H1 (cell line): ENCODE measurements at regions not wholly inside any gene's neighbourhood (a gene's known extent, or its start where the extent isn't known, plus 50 kb on each side); places are given as distances from the start of the nearest gene placed in this dataset.

Experiments
- CTCF ChIA-PET: fragments of 300-600 bp; sonication (Branson Sonifier 250); formaldehyde crosslinking; loops from one replicate; lab custom pipeline; 2021; ENCODE audit not compliant: partially characterized antibody; lab: Charles Lee
- POLR2A ChIA-PET: fragments of 300-600 bp; sonication (Branson Sonifier 250); formaldehyde crosslinking; loops from one replicate; lab custom pipeline; 2021; ENCODE audit warnings: inconsistent platforms; ENCODE audit not compliant: partially characterized antibody; lab: Charles Lee
- DNase-seq, 2 experiments: peaks; one replicate each; pipeline versions ENCODE4 v3.0.0 to v3.0.0-alpha.2; 2010 to 2022; ENCODE audit warnings: low spot score in 2 of 2, low read depth in 1 of 2, mixed read lengths in 1 of 2
- FAIRE-seq: peaks from 2 replicates; lab custom pipeline; 2011; peaks lifted over from hg19 to GRCh38; lab: Jason Lieb, UNC
- H2AFZ ChIP-seq: 2 replicates; pipeline ENCODE4 v1.8.1; 2012; ENCODE audit warnings: low read length, inconsistent platforms
- H2AK5ac ChIP-seq: 2 replicates; pipeline ENCODE4 v1.6.1; 2013; ENCODE audit warnings: low read depth, low read length
- H2BK120ac ChIP-seq: replicated peaks from 2 replicates; pipeline ENCODE3; 2013; ENCODE audit warnings: low read depth, low read length, inconsistent platforms
- H2BK12ac ChIP-seq: 2 replicates; pipeline ENCODE4 v1.6.1; 2013; ENCODE audit warnings: low read depth, low read length
- H2BK15ac ChIP-seq: 2 replicates; pipeline ENCODE4 v1.6.1; 2013; ENCODE audit warnings: low read length
- H2BK20ac ChIP-seq: 2 replicates; pipeline ENCODE4 v1.6.1; 2013; ENCODE audit warnings: low read length
- H2BK5ac ChIP-seq: 2 replicates; pipeline ENCODE4 v1.6.1; 2013; ENCODE audit warnings: low read depth, low read length
- H3K14ac ChIP-seq: 2 replicates; pipeline ENCODE4 v1.6.1; 2013; ENCODE audit warnings: inconsistent platforms; ENCODE audit not compliant: insufficient read length
- H3K18ac ChIP-seq: 2 replicates; pipeline ENCODE4 v1.6.1; 2013; ENCODE audit warnings: low read length; ENCODE audit errors: extremely low read depth
- H3K23ac ChIP-seq: 2 replicates; pipeline ENCODE4 v1.6.1; 2013; ENCODE audit warnings: inconsistent platforms; ENCODE audit not compliant: insufficient read length
- H3K23me2 ChIP-seq: 2 replicates; pipeline ENCODE4 v1.6.1; 2013; ENCODE audit warnings: low read depth, low read length
- H3K27ac ChIP-seq: 2 replicates; pipeline ENCODE4 v1.6.1; 2011; ENCODE audit warnings: low read depth, low read length, inconsistent platforms
- H3K27me3 ChIP-seq, 4 experiments: replicated peaks in 1 of 4; 1 replicate in 1 of 4; 2 replicates in 3 of 4; pipeline versions ENCODE4 v1.6.1 to v1.8.1; 2011 to 2013; ENCODE audit warnings: low read length in 3 of 4, mild to moderate bottlenecking in 3 of 4, inconsistent platforms in 2 of 4, mixed read lengths in 2 of 4, moderate library complexity in 1 of 4; ENCODE audit not compliant: control insufficient read depth in 3 of 4, insufficient read depth in 3 of 4; ENCODE audit errors: extremely low read depth in 1 of 4
- H3K36me3 ChIP-seq, 4 experiments: 2 replicates each; pipeline versions ENCODE4 v1.6.1 to v1.8.1; 2011 to 2013; ENCODE audit warnings: mild to moderate bottlenecking in 4 of 4, low read length in 3 of 4, moderate library complexity in 2 of 4, control low read depth in 1 of 4, inconsistent platforms in 1 of 4; ENCODE audit not compliant: insufficient read depth in 4 of 4, control insufficient read depth in 2 of 4
- H3K4ac ChIP-seq: replicated peaks from 2 replicates; pipeline ENCODE3; 2013; ENCODE audit warnings: low read length, low read depth, mixed read lengths, inconsistent platforms; ENCODE audit not compliant: insufficient read length
- H3K4me1 ChIP-seq, 4 experiments: replicated peaks in 1 of 4; 1 replicate in 1 of 4; 2 replicates in 3 of 4; pipeline versions ENCODE4 v1.6.1 to v1.8.1; 2011 to 2013; ENCODE audit warnings: low read length in 3 of 4, inconsistent platforms in 2 of 4, mixed read lengths in 1 of 4; ENCODE audit not compliant: insufficient read depth in 4 of 4, control insufficient read depth in 3 of 4
- H3K4me2 ChIP-seq, 2 experiments: 2 replicates each; pipeline versions ENCODE4 v1.6.1 to v1.8.1; 2011 to 2013; ENCODE audit warnings: low read depth in 2 of 2, low read length in 2 of 2, control low read depth in 1 of 2, inconsistent platforms in 1 of 2, mild to moderate bottlenecking in 1 of 2; ENCODE audit not compliant: insufficient read depth in 1 of 2
- H3K4me3 ChIP-seq, 4 experiments: fragments of 200-600, 300-600 bp in 1 of 4; sonication (generic), shearing (Covaris generic), sonication (Bioruptor Twin) in 1 of 4; 2 replicates each; pipeline versions ENCODE4 v1.5.1 to v1.8.1; 2011 to 2016; ENCODE audit warnings: low read length in 4 of 4, low read depth in 3 of 4, control low read depth in 2 of 4, inconsistent platforms in 2 of 4, mild to moderate bottlenecking in 2 of 4, mixed read lengths in 1 of 4, moderate library complexity in 1 of 4; ENCODE audit not compliant: insufficient read depth in 2 of 4; ENCODE audit errors: extremely low read depth in 1 of 4
- H3K56ac ChIP-seq: replicated peaks from 2 replicates; pipeline ENCODE3; 2013; ENCODE audit warnings: low read depth, mild to moderate bottlenecking, mixed read lengths, low read length, inconsistent platforms; ENCODE audit not compliant: insufficient read length
- H3K79me1 ChIP-seq: 2 replicates; pipeline ENCODE4 v1.6.1; 2013; ENCODE audit warnings: low read depth, low read length, control low read depth
- H3K79me2 ChIP-seq, 2 experiments: 2 replicates each; pipeline versions ENCODE4 v1.6.1 to v1.8.1; 2012 to 2013; ENCODE audit warnings: low read length in 2 of 2, mild to moderate bottlenecking in 2 of 2, inconsistent platforms in 1 of 2; ENCODE audit not compliant: insufficient read depth in 2 of 2, control insufficient read depth in 1 of 2
- H3K9ac ChIP-seq, 4 experiments: replicated peaks in 1 of 4; 1 replicate in 1 of 4; 2 replicates in 3 of 4; pipeline versions ENCODE4 v1.6.1 to v1.8.1; 2011 to 2013; ENCODE audit warnings: low read depth in 3 of 4, low read length in 3 of 4, control low read depth in 2 of 4, mild to moderate bottlenecking in 2 of 4, moderate library complexity in 2 of 4, inconsistent platforms in 1 of 4; ENCODE audit errors: extremely low read depth in 1 of 4
- H3K9me3 ChIP-seq, 2 experiments: 2 replicates each; pipeline versions ENCODE4 v1.6.1 to v1.8.1; 2012 to 2013; ENCODE audit warnings: mild to moderate bottlenecking in 2 of 2, moderate library complexity in 2 of 2, control low read depth in 1 of 2, inconsistent platforms in 1 of 2, low read depth in 1 of 2, low read length in 1 of 2, mixed read lengths in 1 of 2; ENCODE audit not compliant: insufficient read depth in 2 of 2
- H4K20me1 ChIP-seq, 2 experiments: replicated peaks in 1 of 2; 2 replicates each; pipeline versions ENCODE3 to v1.8.1; 2011 to 2013; ENCODE audit warnings: inconsistent platforms in 2 of 2, low read length in 2 of 2, mild to moderate bottlenecking in 1 of 2; ENCODE audit not compliant: insufficient read depth in 2 of 2, control insufficient read depth in 1 of 2
- H4K5ac ChIP-seq: 2 replicates; pipeline ENCODE4 v1.6.1; 2013; ENCODE audit warnings: low read length, low read depth, mixed read lengths, inconsistent platforms; ENCODE audit not compliant: insufficient read length
- H4K8ac ChIP-seq: 2 replicates; pipeline ENCODE4 v1.8.0; 2013; ENCODE audit warnings: mild to moderate bottlenecking, moderate library complexity, low read length, inconsistent platforms; ENCODE audit not compliant: insufficient read depth; ENCODE audit errors: extremely low read depth
- H4K91ac ChIP-seq: replicated peaks from 2 replicates; pipeline ENCODE3; 2013; ENCODE audit warnings: low read length, mixed read lengths, inconsistent platforms; ENCODE audit not compliant: insufficient read length
- CBX5 ChIP-seq: fragments of 300-800, 300-1000 bp; sonication (generic); IDR thresholded peaks from 2 replicates; pipeline ENCODE4 v1.7.1; 2016; ENCODE audit warnings: antibody characterized with exemption, low read length, low read depth
- CBX8 ChIP-seq: fragments of 300-800, 300-1000 bp; sonication (generic); IDR thresholded peaks from 2 replicates; pipeline ENCODE4 v1.7.1; 2016; ENCODE audit warnings: low read depth, low read length, borderline replicate concordance
- HDAC2 ChIP-seq, 2 experiments: fragments of 300-600 bp in 1 of 2; sonication (generic) in 1 of 2; IDR thresholded peaks; 2 replicates each; pipeline ENCODE4 v1.6.1; 2011 to 2012; ENCODE audit warnings: low read depth in 2 of 2, low read length in 2 of 2, mild to moderate bottlenecking in 2 of 2, moderate library complexity in 2 of 2, borderline replicate concordance in 1 of 2, inconsistent platforms in 1 of 2
- JUN ChIP-seq: IDR thresholded peaks from 2 replicates; pipeline ENCODE4 v1.6.1; 2011; ENCODE audit warnings: low read depth, mild to moderate bottlenecking, improper control_type of control experiment, low read length
- POU5F1 ChIP-seq: IDR thresholded peaks from 2 replicates; pipeline ENCODE4 v1.6.1; 2011; ENCODE audit warnings: low read depth, mild to moderate bottlenecking, low read length, moderate library complexity
- RXRA ChIP-seq: IDR thresholded peaks from 2 replicates; pipeline ENCODE4 v1.6.1; 2011; ENCODE audit warnings: low read depth, mild to moderate bottlenecking, low read length, moderate library complexity; ENCODE audit not compliant: insufficient read depth
- TAF1 ChIP-seq: IDR thresholded peaks from 2 replicates; pipeline ENCODE4 v1.6.1; 2011; ENCODE audit warnings: mild to moderate bottlenecking, low read depth, low read length
- TCF12 ChIP-seq: IDR thresholded peaks from 2 replicates; pipeline ENCODE4 v1.6.1; 2011; ENCODE audit warnings: low read depth, mild to moderate bottlenecking, low read length
- WGBS, 2 experiments: shearing (Covaris generic) in 1 of 2; methylation state at CpG; one replicate each; pipeline versions ENCODE4 v1.1.6 to v1.1.7; 2013 to 2015; ENCODE audit warnings: low lambda C conversion rate in 2 of 2, mixed read lengths in 2 of 2, inconsistent platforms in 1 of 2, low coverage in 1 of 2, missing lambda C conversion rate in 1 of 2; ENCODE audit not compliant: insufficient replicate concordance in 2 of 2, insufficient coverage in 1 of 2, insufficient read length in 1 of 2; ENCODE audit errors: extremely low coverage in 1 of 2, missing lambda C conversion rate in 1 of 2; 5-methylcytosine and 5-hydroxymethylcytosine counted together
- TF ChIP-seq, protein P1 (sequence below): IDR thresholded peaks from 2 replicates; pipeline ENCODE4 v1.6.1; 2012; ENCODE audit warnings: low read length, inconsistent platforms
- TF ChIP-seq, protein P2 (sequence below): IDR thresholded peaks from 2 replicates; pipeline ENCODE4 v1.6.1; 2012; ENCODE audit warnings: inconsistent platforms

DNA sequence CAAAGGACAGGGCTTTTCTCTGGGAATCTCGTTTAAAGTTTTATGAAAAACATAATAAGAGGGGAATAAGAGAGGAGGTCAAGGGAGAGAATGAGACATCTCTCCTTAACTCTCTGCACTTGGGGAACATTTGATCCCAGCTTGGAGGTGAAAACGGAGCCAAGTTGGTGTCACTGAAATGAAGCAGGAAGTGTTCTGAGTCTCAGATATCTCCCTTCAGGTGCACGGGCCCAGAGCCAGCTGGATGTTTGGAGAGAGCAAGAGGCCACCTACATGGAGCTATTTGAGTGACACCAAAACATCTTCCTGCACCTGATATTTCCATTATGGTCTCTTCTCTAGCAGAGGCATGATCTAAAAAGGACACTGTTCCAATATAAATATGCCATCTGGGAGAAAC is 85.7 kb downstream of the BLID start:
- CTCF ChIA-PET: interaction anchor here (2.3 kb wide), 1 partner anchor 10 kb away, joined by 5 read pairs; no protein-coding TSS in a partner anchor
- Histone ChIP-seq H3K4me2 (no peak overlapping the region), H3K4me3 (no peak overlapping the region), H3K27me3 (no peaks in the 10 kb centered on the region), H2BK15ac (no peak overlapping the region), H2AFZ (no peak overlapping the region), H3K79me2 (no peaks in the 10 kb centered on the region), H4K5ac (no peak overlapping the region), H3K23ac (no peak overlapping the region), H2BK5ac (no peak overlapping the region), H3K9me3 (no peaks in the 10 kb centered on the region), H3K9ac (no peak overlapping the region), H3K36me3 (peaks cover 0 to 3% (median 0%) of the 10 kb centered on the region in 4 experiments; a peak in 1 of 8 replicates), H3K4ac (no peak overlapping the region), H4K20me1 (no peaks in the 10 kb centered on the region), H2BK20ac (no peak overlapping the region), H3K23me2 (no peaks in the 10 kb centered on the region), H2BK12ac (no peak overlapping the region), H3K18ac (no peak overlapping the region), H2AK5ac (no peak overlapping the region), H3K27ac (no peak overlapping the region), H3K79me1 (no peaks in the 10 kb centered on the region), H3K14ac (no peak overlapping the region), H4K91ac (no peak overlapping the region), H3K4me1 (no peaks in the 10 kb centered on the region), H4K8ac (no peak overlapping the region), H3K56ac (no peak overlapping the region), H2BK120ac (no peak overlapping the region)
- FAIRE-seq (no peak), DNase-seq (no peak)
- POLR2A ChIA-PET: no interaction called here
- 96% methylated on average over 3 of the region's 3 CpGs; no CpG with 5 or more reads in 1 of the 2 experiments for WGBS, 2 experiments
- TF ChIP-seq POU5F1 (no peak), CBX8 (no peak), TCF12 (no peak), CBX5 (no peak), RXRA (no peak), HDAC2 (IDR thresholded peaks at IDR 0.05; ENCODE audit: borderline replicate concordance in 1 of 2, low read depth in 2 of 2, low read length in 2 of 2) (no peak), TAF1 (no peak), JUN (no peak)
- TF ChIP-seq, protein P1, sequence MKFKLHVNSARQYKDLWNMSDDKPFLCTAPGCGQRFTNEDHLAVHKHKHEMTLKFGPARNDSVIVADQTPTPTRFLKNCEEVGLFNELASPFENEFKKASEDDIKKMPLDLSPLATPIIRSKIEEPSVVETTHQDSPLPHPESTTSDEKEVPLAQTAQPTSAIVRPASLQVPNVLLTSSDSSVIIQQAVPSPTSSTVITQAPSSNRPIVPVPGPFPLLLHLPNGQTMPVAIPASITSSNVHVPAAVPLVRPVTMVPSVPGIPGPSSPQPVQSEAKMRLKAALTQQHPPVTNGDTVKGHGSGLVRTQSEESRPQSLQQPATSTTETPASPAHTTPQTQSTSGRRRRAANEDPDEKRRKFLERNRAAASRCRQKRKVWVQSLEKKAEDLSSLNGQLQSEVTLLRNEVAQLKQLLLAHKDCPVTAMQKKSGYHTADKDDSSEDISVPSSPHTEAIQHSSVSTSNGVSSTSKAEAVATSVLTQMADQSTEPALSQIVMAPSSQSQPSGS: no peak
- TF ChIP-seq, protein P2, sequence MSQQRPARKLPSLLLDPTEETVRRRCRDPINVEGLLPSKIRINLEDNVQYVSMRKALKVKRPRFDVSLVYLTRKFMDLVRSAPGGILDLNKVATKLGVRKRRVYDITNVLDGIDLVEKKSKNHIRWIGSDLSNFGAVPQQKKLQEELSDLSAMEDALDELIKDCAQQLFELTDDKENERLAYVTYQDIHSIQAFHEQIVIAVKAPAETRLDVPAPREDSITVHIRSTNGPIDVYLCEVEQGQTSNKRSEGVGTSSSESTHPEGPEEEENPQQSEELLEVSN: no peak
